GM19035 (cell line): ENCODE measurements at regions not wholly inside any gene's neighbourhood (a gene's known extent, or its start where the extent isn't known, plus 50 kb on each side); places are given as distances from the start of the nearest gene placed in this dataset.
"Not testable (repeated sequence)": the region's sequence is repeated elsewhere in the genome, so short reads cannot be mapped to it uniquely, and the experiment has no call there.

Source experiments
- ATAC-seq: cut with Tn5 transposase; IDR thresholded peaks from one replicate; pipeline ENCODE4 v1.9.1; 2021; ENCODE audit not compliant: unreplicated experiment

DNA sequence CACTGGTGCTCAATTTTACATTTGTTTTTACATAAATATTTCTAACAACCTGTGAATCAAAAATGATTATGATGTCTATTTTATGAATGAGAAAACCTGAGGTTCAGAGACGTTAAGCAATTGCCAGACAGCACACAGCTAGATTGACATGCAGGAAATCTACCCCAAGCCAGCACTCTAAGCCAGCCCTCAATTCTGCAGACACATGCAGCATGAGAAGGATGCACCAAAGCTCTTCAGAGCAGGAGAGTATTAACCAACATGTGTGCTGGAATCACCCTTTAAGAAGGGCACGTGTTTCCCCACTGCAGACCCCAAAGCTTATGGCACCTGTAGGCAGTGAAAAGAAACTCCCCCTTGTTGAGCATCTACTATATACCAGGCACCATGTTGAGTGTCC, 126.1 kb upstream of the ARHGEF3 start:
- ATAC-seq: no peak

DNA sequence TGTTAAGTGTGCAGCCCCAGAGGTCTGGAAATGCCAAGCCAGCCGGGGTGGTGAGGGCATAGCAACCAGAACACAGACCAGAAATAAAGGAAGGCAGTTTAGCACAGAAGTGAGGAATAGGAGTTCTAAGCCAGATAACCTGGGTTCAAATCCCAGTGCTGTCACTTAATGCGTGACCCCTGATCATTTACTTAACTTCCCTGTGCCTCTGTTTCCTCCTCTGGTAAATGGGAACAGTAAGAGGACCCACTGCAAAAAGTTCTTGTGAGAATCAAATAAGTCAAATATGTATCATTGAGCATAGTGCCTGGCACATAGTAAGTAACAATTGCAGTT, 125.2 kb upstream of the ARHGEF3 start:
- ATAC-seq: no peak

DNA sequence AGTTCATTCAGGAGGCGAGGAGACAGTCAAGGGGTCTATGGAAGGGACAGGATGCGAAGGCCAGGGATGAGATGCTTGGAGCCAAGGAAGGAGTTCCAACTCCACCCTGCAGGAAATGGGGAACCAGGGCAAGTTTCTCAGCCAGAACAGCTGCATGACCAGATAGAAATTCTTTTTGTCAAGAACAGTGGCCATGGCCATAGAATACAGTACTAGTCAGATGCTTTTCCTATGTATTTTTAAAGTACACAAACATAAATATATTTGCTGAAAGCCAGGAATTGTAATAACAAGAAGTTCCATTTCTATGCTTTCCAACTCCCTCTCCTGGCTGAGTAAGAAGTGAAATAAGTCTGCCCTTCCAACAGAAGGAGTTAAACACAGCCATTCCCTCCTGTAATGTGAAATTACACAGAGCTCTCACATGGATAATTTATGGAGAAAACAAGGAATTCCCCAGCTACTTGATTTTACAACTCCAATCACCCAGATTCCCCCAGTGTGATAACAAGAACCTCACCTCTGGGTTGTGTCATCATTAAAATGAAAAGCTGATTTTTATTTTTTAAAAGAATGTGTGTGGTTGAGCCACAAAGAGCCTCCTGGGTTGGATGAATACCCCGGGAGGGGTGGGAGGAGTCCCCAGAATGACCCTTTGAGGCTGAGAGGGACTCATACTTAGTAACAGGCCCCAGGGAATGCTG, 124.6 kb upstream of the ARHGEF3 start:
- no peak for ATAC-seq

DNA sequence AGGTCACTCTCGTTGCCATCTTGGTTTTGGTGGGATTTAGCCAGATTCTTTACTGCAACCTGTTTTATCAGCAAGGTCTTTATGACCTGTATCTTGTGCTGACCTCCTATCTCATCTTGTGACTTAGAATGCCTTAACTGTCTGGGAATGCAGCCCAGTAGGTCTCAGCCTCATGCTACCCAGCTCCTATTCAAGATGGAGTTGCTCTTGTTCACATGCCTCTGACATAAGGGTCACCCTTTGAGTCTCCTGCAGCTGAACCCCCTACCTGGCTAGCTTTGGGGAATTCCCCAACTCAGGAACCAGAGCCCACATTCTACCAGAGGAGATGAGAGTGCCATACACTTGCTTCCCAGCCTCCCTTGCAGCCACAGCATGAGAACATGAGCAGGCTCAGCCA, 123.0 kb upstream of the ARHGEF3 start:
- not testable (repeated sequence) for ATAC-seq

DNA sequence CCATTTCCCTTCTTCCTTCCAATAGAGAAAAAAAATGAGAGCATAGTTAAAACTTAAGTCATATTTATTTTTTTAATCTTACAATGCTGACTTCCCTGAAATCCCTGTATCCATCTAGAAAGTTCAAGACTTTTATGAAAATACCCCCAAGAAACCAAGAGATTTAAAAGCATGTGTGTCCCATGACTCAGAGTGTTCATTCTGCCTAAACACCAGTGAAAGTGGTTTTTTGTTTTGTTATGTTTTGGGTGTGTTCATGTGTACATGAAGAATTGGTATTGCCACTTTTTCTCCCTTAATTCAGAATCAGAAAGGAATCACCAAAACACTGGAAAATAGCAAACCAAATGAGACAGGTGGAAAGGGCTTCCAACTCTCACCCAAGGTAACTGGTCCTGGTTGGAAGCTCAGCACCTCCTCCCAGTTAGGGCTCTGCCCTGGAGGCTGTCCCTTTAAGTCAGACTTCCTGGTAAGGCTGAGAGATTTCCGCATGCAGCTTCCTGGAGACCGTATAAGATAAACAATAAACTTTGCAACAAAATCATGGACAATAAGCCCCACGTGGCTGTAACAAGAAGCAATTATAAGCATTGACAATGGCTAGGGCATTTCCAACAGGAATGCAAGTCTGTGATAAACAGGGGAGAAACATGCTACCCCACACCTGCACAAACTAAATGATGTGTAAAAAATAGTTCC, 121.9 kb upstream of the ARHGEF3 start:
- no peak for ATAC-seq

DNA sequence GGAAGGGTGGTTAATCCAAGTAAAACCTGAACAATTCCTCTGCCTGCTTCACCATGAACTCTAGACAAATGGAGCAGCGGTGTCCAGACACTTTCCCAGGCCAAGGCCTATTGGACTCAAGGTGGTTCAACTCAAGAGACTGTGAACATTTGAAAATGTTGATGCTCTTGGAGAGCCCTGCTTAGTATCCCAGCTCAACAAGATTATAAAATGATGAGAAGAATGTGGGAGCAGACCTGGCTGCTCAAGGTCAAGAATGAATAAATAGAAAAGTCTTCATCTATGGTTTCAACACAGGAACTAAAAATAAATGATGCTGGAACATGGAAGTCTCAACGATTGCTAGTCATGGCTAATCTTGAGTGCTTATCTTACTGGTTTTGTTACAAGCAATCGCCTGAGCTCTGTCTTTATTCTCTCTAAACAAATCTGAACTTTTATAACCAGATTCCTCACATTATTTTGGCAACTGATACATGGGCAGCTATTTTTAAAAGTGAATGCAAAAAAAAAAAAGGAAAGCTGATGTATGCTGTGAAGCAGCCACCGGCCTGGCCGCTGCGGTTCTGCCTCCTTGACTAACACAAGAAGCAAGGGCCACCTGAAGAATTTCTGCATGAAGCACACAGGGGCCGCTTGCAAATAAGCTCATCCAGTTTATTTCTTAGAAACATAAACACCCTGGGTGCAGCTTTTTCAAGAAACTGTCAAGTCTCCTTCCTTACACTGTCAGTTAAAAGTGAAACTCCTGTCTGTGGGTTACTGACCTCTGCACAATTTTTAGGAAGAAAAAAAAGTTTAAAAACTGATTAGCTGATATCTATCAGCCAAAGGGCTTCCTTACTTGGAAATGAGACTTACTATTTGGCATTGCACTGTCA, 120.1 kb upstream of the ARHGEF3 start:
- ATAC-seq: no peak

DNA sequence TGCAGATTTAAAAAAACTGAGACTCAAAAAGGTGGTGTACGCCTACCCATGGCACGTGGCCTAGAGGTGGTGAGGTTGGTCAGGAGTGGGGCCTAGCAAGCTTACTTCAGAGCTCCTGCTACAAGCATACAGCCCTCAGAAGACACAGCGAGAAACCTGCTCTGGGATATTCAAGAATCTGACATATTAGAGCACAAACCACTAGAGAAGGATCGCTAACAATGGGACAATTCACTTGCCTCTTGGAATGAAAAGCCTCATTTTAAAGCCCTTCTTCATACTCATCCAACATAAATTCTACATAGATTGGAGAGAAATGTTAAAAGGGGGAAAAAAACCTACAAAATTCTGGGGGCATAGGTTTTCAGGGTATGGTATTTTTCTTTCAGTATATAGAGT, 118.0 kb upstream of the ARHGEF3 start:
- ATAC-seq: no peak

DNA sequence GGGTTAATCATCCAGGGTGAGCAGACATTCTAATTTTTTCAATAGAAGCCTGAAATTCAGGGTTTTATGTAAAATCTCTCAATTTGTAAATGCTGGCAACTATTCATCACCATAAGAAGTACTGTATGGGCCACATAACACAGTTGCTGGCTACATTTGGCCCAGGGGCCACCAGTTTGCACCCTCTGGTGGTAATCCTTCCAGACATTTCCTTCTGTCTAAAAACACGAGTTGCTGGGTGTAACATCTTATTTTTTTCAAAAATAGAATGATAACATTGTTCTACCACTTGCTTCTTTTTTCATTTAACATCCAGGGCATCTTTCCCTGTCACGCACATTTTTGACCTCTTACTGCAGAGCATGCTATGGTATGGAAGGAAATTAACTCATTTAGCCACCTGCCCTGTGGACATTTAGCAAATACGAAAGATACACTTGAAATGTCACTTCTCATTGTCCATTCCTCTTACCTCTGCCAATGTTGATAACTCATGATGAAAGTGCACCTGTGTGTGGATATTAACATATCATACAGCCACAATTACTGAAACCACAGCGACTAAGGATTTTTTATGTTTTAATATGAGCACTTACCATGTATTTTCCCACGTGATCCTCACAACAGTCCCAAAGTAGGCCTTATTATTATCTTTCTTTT, 117.5 kb upstream of the ARHGEF3 start:
- no peak for ATAC-seq

DNA sequence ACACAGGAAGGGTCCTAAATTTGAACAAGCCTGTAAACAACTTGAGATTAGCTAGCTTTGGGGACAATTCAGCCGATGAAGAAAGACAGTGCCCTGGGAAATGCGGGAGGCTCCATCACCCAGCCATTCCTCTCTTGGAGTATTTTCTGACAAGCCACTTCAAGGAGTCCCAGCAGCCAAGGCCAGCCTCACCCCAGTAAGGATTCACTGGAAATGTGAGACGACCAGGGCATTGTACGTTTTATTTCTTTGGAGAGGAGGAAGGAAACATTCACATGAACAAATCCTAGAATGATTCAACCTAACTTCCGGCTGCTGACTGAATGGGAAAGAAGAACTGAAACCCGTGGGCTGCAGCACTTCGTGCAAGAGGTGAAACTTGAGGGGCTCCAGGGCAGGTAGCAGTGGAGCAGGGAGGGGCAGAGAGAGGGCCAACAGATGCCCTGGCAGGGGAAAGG, 116.4 kb upstream of the ARHGEF3 start:
- ATAC-seq: peak; percentile 47

DNA sequence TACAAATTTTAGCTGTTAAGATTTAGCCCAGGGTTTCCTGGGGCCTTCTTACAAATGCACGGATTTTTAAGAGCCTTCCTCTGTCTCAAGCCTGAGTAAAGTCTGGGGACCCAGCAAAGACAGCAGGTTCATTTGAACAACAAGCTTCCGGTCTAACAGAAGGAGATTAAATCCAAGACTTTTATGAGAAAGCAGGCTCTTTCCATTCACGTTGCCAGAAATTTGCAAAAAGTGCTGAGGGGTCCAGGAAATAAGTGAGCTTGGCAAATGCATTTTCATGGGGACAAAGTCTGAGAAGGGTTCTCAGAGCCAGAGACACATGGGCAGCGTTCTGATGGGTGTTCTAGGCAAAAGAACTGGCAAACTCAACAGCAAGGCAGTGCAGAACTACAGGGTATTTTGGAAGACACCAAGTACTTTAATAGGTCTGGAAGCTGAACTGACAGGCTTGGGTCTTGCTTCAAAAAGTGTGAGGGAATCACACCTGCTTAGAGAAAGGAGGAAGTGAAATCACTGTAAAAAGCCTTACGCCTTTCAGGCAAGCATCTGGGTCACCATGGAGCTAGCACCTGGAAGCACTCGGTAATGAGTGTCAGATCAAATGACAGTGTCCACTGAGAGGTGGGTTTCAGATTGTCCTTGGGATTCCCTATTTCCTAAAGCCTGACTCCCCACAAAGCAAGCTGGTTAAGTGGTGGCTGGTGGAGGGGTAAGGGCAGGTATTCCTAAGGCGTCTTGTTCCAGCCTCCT, 115.8 kb upstream of the ARHGEF3 start:
- peak; percentile 64 for ATAC-seq

DNA sequence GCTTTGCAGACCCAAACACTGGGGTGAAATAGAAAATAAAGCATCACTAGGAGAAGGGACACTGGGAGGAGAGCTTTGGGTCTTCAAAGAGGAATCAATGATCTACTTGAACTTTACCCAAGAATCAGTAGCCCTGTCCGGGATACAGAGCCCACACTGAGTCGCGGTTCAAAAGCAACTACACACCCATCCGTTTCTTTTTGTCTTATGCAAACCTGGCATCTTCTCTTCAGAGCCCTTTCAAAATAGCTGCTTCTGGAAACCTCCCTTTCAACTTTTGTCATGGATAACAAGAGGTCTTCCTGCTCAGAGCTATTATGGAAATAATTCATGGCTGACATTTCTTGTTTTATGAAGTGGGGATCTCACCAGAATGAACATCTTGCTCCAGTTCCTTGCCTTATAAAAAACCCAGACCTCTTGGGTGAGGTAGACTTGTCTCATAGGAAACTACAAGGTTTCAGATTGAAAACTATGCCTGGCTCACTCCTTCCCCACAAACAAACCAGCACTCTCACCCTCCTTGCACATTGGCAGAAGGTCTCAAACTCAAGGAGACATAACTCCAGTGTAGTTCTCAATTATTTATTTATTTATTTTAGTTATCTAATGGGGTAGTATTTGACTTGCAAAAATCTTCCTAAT, 115.1 kb upstream of the ARHGEF3 start:
- no peak for ATAC-seq

DNA sequence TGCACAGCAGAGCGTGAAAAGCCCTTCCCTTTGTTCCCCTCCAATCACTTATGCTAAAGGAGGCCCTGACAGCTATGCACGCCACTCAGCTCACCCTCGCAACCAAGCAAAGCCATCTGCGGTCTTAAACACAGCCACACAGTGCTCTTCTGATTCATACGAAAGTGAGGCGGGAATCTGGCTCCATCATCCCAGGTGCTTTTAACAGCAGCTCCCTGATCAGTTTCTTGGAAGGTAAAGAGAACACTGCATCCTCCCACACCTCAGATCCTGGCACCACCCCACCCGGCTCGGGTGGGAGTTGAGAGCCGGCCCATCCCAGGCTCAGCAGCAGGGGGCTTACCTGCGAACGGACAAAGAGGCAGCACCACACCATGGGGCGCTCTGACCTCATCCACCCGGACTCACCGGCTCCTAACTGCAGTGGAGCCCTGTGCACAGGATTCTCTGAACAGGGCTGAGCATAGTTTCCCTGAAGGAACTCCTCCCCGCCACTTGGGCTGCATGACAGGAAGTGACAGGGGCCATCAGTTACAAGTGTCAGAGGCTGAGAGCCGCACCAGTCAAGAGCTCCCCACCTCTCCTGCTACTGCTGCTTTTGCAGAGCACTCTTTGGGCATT, 114.3 kb upstream of the ARHGEF3 start:
- ATAC-seq: peak; percentile 60

DNA sequence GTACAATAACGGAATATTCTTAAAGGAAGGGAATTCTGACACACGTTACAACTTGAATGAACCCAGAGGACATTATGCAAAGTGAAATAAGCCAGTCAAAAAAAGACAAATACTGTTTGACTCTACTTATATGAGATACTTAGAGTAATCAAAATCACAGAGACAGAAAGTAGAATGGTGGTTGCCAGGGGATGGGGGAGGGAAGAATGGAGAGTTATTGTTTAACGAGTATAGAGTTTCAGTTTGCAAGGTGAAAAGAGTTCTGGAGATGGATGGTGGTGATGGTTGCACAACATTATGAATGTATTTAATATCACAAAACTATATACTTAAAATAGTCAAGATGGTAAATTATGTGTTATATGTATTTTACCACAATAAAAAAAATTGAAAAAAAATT, 112.9 kb upstream of the ARHGEF3 start:
- no peak for ATAC-seq

DNA sequence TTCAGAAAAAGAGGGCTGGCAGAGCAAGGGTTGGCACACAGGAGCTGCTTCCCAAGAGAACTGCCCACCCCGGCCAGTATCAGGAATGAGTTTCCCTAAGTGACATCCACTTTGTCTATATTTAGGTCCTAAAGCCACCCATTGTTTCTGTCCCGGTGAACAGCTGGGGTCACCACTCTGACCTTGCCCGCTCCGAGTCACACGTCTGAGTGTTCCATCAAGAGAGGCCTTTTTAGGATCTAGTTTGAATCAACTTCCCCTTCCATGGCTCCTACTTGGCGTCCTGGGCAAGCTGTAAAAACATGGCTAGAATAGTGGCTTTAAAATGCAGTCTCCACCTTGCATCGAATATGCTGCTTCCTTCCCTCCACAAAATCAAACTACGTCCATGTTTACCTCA, 109.6 kb upstream of the ARHGEF3 start:
- ATAC-seq: no peak

DNA sequence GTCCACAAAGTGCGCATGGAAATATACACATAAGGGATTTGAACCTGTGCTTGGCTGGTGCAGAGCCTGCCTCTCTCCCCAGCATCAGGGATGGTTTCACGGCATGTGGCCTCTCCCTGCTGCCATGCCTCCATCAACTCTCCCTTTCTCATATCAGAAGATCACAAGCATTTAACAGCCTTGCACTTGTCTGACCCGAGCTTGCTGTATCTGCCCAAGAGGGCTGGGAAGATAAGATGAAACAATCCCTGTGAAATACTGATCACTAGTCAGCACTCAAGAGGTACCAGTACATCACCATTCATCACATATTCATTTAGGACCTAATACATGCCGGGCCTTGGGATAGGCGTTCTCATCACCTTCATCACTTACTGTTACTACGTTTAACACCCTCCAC, 107.6 kb upstream of the ARHGEF3 start:
- no peak for ATAC-seq

DNA sequence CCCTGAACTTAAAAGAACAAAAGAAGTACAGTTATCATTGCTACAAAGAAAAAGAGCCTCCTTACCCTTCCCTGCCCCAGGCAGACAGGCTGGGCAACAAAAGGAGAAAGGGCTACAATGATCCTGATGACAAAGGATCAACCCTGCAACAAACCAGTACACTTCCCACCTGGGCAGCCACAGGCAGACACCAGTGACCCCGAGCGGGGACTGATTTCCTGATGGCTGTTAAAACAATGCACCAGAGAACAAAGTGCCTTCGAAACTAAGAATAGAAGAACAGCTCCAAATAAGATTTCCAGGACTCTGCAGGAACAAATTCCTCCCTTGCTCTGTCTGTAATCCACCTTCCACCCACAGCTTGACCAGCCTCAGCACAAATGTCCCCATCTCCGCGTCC, 106.3 kb upstream of the ARHGEF3 start:
- no peak for ATAC-seq

DNA sequence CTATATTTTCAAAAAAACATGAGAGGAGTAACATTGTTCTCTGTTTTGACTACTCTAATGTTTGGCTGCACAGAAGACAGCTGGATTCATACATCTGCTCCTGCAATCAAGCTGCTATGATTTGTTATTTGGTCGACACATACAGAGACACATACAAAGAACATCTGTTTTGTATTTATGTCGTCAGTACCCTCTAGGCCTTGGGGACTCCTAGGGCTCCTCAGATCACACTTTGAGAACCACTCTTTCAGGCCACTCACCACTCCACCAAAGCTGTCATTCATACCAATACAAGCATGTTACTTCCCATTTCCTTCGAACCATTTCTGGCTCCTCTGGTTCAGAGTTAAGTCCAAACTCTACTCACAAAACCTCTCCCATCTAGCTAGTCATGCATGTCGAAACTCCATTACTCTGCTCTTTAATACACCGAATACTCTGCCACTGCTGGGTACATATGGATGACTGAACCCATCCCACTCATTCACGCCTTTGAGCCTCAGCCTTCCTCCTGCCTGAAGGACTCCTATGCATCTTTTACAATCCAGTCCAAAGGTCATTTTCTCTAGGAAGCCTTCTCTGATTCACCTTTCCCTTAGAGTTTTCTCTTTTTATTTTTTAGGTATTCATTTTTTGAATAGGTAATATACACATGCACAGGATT, 102.9 kb upstream of the ARHGEF3 start:
- no peak for ATAC-seq

DNA sequence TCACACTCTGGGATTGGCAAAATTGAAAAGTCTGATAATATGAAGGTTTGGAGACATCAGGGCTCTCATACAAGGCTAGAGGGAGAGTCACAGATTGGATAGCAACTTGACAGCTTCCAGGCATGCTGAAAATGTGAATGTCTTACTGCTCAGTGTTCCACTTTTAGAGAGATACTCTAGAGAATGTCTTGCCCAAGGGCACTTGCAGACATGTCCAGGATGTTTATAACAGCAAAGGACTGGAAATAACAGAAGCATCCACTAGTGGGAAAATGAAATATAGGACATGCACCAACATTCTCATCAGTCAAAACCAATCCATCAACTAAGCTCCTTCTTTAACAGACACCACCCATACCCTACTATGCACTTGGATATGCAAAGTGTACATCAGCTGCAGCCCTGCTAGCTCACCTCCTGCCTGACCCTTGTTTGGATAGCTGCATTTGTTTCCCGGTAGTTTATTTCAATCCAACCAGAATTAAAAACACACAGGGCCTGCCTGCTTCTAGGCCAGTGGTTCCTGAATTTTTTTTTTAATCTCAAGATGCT, 101.6 kb upstream of the ARHGEF3 start:
- ATAC-seq: no peak
